ENCODE measurements at regions not wholly inside any gene's neighbourhood (a gene's known extent, or its start where the extent isn't known, plus 50 kb on each side); places are given as distances from the start of the nearest gene placed in this dataset.

DNA sequence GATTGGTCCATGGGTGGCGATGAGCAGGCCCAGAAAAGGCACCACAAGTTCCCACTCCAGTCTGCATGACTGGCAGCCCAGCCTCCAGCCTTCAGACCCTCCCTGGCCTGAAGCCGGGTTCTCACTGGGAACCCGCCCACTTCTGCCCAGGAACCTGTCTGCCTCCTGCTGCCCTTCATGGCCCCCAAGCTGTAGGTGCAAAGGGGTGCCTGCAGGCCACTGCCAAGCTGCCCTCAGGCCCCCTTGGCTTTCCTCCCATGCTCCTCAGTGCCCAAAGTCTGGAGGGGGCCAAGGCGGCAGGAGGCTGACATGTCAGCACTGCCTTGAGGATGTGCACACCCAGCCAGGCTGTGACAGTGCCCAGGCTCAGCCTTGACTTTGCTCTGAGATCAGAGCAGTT, 488.5 kb upstream of the THBS1 start:
- Histone ChIP-seq H3K9me2 (replicated peaks; ENCODE audit: control insufficient read depth, low read length) (no peaks in the 10 kb centered on the region), H3K4me2 (ENCODE audit: low read length) (no peak overlapping the region), H3K27me3 (ENCODE audit: control insufficient read depth, low read length) (no peaks in the 10 kb centered on the region), H4K20me1 (ENCODE audit: control insufficient read depth, insufficient read depth, low read depth, low read length) (no peaks in the 10 kb centered on the region), H3F3A (ENCODE audit: control insufficient read depth, insufficient read depth) (no peaks in the 10 kb centered on the region), H3K4me3 (ENCODE audit: low read length) (no peak overlapping the region), H3K79me2 (ENCODE audit: control insufficient read depth, low read length) (no peaks in the 10 kb centered on the region), H3K36me3 (ENCODE audit: control insufficient read depth, low read length) (no peaks in the 10 kb centered on the region), H3K9me3 (ENCODE audit: control insufficient read depth, insufficient read depth, low read length) (no peaks in the 10 kb centered on the region), H3K4me1 (ENCODE audit: control insufficient read depth, low read length) (no peaks in the 10 kb centered on the region), H3K27ac (ENCODE audit: low read depth, low read length) (no peak overlapping the region)
- no peak for TF ChIP-seq CTCF (IDR thresholded peaks at IDR 0.05; ENCODE audit: low read depth, low read length, poor library complexity, severe bottlenecking)
- no peak for TF ChIP-seq EZH2phosphoT487 (IDR thresholded peaks at IDR 0.05; ENCODE audit: borderline replicate concordance, low read length)

GRCh38 chr15:39092761-39093160, 488.1 kb upstream of the THBS1 start:
- H3K27me3 ChIP-seq (ENCODE audit: control insufficient read depth, low read length) = no peaks in the 10 kb centered on the region
- H3K36me3 ChIP-seq (ENCODE audit: control insufficient read depth, low read length) = no peaks in the 10 kb centered on the region
- H3K79me2 ChIP-seq (ENCODE audit: control insufficient read depth, low read length) = no peaks in the 10 kb centered on the region
- H3K4me2 ChIP-seq (ENCODE audit: low read length) = no peak overlapping the region
- H3F3A ChIP-seq (ENCODE audit: control insufficient read depth, insufficient read depth) = no peaks in the 10 kb centered on the region
- TF ChIP-seq EZH2phosphoT487 (IDR thresholded peaks at IDR 0.05; ENCODE audit: borderline replicate concordance, low read length) (no peak), CTCF (IDR thresholded peaks at IDR 0.05; ENCODE audit: low read depth, low read length, poor library complexity, severe bottlenecking) (no peak)
- no peak overlapping the region for H3K27ac ChIP-seq (ENCODE audit: low read depth, low read length)
- no peaks in the 10 kb centered on the region for H3K9me2 ChIP-seq (replicated peaks; ENCODE audit: control insufficient read depth, low read length)
- no peak overlapping the region for H3K4me3 ChIP-seq (ENCODE audit: low read length)
- H3K9me3 ChIP-seq (ENCODE audit: control insufficient read depth, insufficient read depth, low read length) = no peaks in the 10 kb centered on the region
- H3K4me1 ChIP-seq (ENCODE audit: control insufficient read depth, low read length) = no peaks in the 10 kb centered on the region
- no peaks in the 10 kb centered on the region for H4K20me1 ChIP-seq (ENCODE audit: control insufficient read depth, insufficient read depth, low read depth, low read length)

GRCh38 chr15:39094116-39094515, 486.8 kb upstream of the THBS1 start:
- no peaks in the 10 kb centered on the region for H3K9me3 ChIP-seq (ENCODE audit: control insufficient read depth, insufficient read depth, low read length)
- H3K9me2 ChIP-seq (replicated peaks; ENCODE audit: control insufficient read depth, low read length) = no peaks in the 10 kb centered on the region
- no peak overlapping the region for H3K4me2 ChIP-seq (ENCODE audit: low read length)
- H3K27ac ChIP-seq (ENCODE audit: low read depth, low read length) = no peak overlapping the region
- no peaks in the 10 kb centered on the region for H4K20me1 ChIP-seq (ENCODE audit: control insufficient read depth, insufficient read depth, low read depth, low read length)
- H3K27me3 ChIP-seq (ENCODE audit: control insufficient read depth, low read length) = no peaks in the 10 kb centered on the region
- TF ChIP-seq EZH2phosphoT487 (IDR thresholded peaks at IDR 0.05; ENCODE audit: borderline replicate concordance, low read length) (no peak), CTCF (IDR thresholded peaks at IDR 0.05; ENCODE audit: low read depth, low read length, poor library complexity, severe bottlenecking) (no peak)
- H3K4me3 ChIP-seq (ENCODE audit: low read length) = no peak overlapping the region
- no peaks in the 10 kb centered on the region for H3K79me2 ChIP-seq (ENCODE audit: control insufficient read depth, low read length)
- H3K4me1 ChIP-seq (ENCODE audit: control insufficient read depth, low read length) = no peaks in the 10 kb centered on the region
- H3K36me3 ChIP-seq (ENCODE audit: control insufficient read depth, low read length) = no peaks in the 10 kb centered on the region
- no peaks in the 10 kb centered on the region for H3F3A ChIP-seq (ENCODE audit: control insufficient read depth, insufficient read depth)
